ENCODE measurements at regions not wholly inside any gene's neighbourhood (a gene's known extent, or its start where the extent isn't known, plus 50 kb on each side); places are given as distances from the start of the nearest gene placed in this dataset.
A peak's percentile ranks its signal among the peaks of the same experiment; 100 is the strongest.

- CTCF ChIA-PET (ENCODE audit: partially characterized antibody): interaction anchor here (1.0 to 1.2 kb wide), 2 partner anchors 40 to 73 kb away, joined by 3 read pairs; no protein-coding TSS in a partner anchor
- Histone ChIP-seq H3K18ac (ENCODE audit: extremely low read depth, low read length) (no peak overlapping the region), H2BK12ac (ENCODE audit: low read depth, low read length) (no peak overlapping the region), H3K9me3 (ENCODE audit: insufficient read depth in 2 of 2, low read depth in 1 of 2, low read length in 1 of 2) (peaks cover 2 to 9% of the 10 kb centered on the region in 2 experiments; a peak in 2 of 4 replicates), H3K23me2 (ENCODE audit: low read depth, low read length) (no peaks in the 10 kb centered on the region), H3K79me2 (ENCODE audit: control insufficient read depth in 1 of 2, insufficient read depth in 2 of 2, low read length in 2 of 2) (no peaks in the 10 kb centered on the region), H3K4me3 (ENCODE audit: extremely low read depth in 1 of 4, insufficient read depth in 2 of 4, low read depth in 3 of 4, low read length in 4 of 4) (no peak overlapping the region), H3K23ac (ENCODE audit: insufficient read length) (no peak overlapping the region), H3K36me3 (ENCODE audit: control insufficient read depth in 2 of 4, insufficient read depth in 4 of 4, low read length in 3 of 4) (no peaks in the 10 kb centered on the region), H2AFZ (ENCODE audit: low read length) (no peak overlapping the region), H2BK120ac (replicated peaks; ENCODE audit: low read depth, low read length) (no peak overlapping the region), H4K5ac (ENCODE audit: insufficient read length, low read depth, low read length) (no peak overlapping the region), H2BK15ac (ENCODE audit: low read length) (no peak overlapping the region), H3K4me1 (replicated peaks in 1 of 4; ENCODE audit: control insufficient read depth in 3 of 4, insufficient read depth in 4 of 4, low read length in 3 of 4) (no peaks in the 10 kb centered on the region), H2AK5ac (ENCODE audit: low read depth, low read length) (no peak overlapping the region), H3K9ac (replicated peaks in 1 of 4; ENCODE audit: extremely low read depth in 1 of 4, low read depth in 3 of 4, low read length in 3 of 4) (no peak overlapping the region), H3K4ac (replicated peaks; ENCODE audit: insufficient read length, low read depth, low read length) (no peak overlapping the region), H3K27ac (ENCODE audit: low read depth, low read length) (no peak overlapping the region), H3K14ac (ENCODE audit: insufficient read length) (no peak overlapping the region), H4K20me1 (replicated peaks in 1 of 2; ENCODE audit: control insufficient read depth in 1 of 2, insufficient read depth in 2 of 2, low read length in 2 of 2) (no peaks in the 10 kb centered on the region), H3K27me3 (replicated peaks in 1 of 4; ENCODE audit: control insufficient read depth in 3 of 4, extremely low read depth in 1 of 4, insufficient read depth in 3 of 4, low read length in 3 of 4) (no peaks in the 10 kb centered on the region), H4K91ac (replicated peaks; ENCODE audit: insufficient read length, low read length) (no peak overlapping the region), H3K4me2 (ENCODE audit: insufficient read depth in 1 of 2, low read depth in 2 of 2, low read length in 2 of 2) (no peak overlapping the region), H2BK20ac (ENCODE audit: low read length) (no peak overlapping the region), H3K79me1 (ENCODE audit: low read depth, low read length) (no peaks in the 10 kb centered on the region), H3K56ac (replicated peaks; ENCODE audit: insufficient read length, low read depth, low read length) (no peak overlapping the region), H4K8ac (ENCODE audit: extremely low read depth, insufficient read depth, low read length) (no peak overlapping the region), H2BK5ac (ENCODE audit: low read depth, low read length) (no peak overlapping the region)
- no peak for DNase-seq (ENCODE audit: low read depth in 1 of 2, low spot score in 2 of 2)
- no peak for TF ChIP-seq SIN3A (conservative IDR thresholded peaks at IDR 0.05 in 1 of 2, IDR thresholded peaks at IDR 0.05 in 1 of 2; ENCODE audit: low read depth in 1 of 2, low read length in 2 of 2)
- TF ChIP-seq RAD21 (IDR thresholded peaks at IDR 0.05 in 1 of 2, conservative IDR thresholded peaks at IDR 0.05 in 1 of 2; ENCODE audit: low read depth in 2 of 2, low read length in 2 of 2): peak in 1 of 2 experiments; percentile 8; a peak in 1 of 4 replicates
- TF ChIP-seq SAP30 (IDR thresholded peaks at IDR 0.05; ENCODE audit: insufficient read depth, insufficient replicate concordance, low read length): no peak
- TF ChIP-seq SIRT6 (IDR thresholded peaks at IDR 0.05; ENCODE audit: low read length): no peak
- TF ChIP-seq CTCF (IDR thresholded peaks at IDR 0.05; ENCODE audit: control extremely low read depth in 1 of 3, insufficient read depth in 1 of 3, low read depth in 1 of 3, low read length in 3 of 3): peak in 1 of 3 experiments; percentile 9; a peak in 1 of 4 replicates
- TF ChIP-seq CHD1 (IDR thresholded peaks at IDR 0.05; ENCODE audit: low read depth, low read length): no peak
- no peak for TF ChIP-seq TAF7 (optimal IDR thresholded peaks at IDR 0.05; ENCODE audit: borderline replicate concordance, low read depth, low read length)
- no peak for TF ChIP-seq CREB1 (IDR thresholded peaks at IDR 0.05)
- 100% methylated on average over 1 of the region's 1 CpG; no CpG with 5 or more reads in 1 of the 2 experiments for WGBS, 2 experiments (ENCODE audit: extremely low coverage in 1 of 2, insufficient coverage in 1 of 2, insufficient read length in 1 of 2, insufficient replicate concordance in 2 of 2, low coverage in 1 of 2, low lambda C conversion rate in 2 of 2, missing lambda C conversion rate in 1 of 2)
- FAIRE-seq: peak; percentile 39
- POLR2A ChIA-PET (ENCODE audit: partially characterized antibody): no interaction called here
Observed at GRCh38 chrX:137823257-137823656, 257.3 kb downstream of the ZIC3 start.
